GM19468 (cell line): ENCODE measurements at regions not wholly inside any gene's neighbourhood (a gene's known extent, or its start where the extent isn't known, plus 50 kb on each side); places are given as distances from the start of the nearest gene placed in this dataset.

Experiments used
- ATAC-seq: cut with Tn5 transposase; IDR thresholded peaks from one replicate; pipeline ENCODE4 v1.9.1; 2021; ENCODE audit warnings: mild to moderate bottlenecking, moderate library complexity, moderate number of reproducible peaks; ENCODE audit not compliant: unreplicated experiment; ENCODE audit errors: extremely low read depth

DNA sequence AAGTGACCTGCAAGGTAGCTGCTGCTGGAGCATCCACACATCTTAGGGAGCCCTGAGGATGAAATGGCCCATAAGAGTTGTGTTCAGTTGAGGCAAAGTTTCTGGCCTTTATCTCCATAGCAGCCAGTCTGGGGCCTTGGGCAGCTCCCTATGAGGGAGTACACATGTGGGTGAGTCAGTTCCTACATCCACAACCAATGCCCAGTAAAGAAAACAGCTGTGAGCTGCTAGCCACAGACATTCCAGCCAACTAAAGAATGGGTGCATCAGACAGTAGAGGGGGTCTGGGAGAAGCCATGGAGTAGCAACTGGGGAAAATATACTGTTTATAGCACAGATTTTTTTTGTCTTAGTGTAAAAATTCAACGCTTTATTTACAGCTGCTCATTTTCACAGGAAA lies 720.7 kb downstream of the TLE1 start:
- ATAC-seq, result no peak

DNA sequence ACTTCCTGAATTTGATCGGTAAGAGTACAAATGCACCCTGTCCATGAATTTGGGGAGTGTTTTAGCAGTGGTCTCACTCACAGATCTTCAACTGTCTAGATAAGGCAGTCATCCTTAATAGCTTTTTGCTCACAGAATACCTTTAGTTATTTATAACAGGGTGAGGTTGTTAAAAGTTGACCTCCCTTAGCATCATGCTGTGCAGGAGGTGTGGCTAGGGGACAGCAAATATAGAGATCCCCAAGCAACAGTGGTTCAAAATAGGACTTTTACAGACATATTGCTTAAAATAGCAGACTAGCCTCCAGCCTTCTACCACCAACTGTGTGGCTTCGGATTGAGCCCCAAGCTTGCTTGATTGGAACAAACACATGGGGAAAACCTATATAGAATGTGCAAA lies 724.4 kb downstream of the TLE1 start:
- no peak for ATAC-seq

DNA sequence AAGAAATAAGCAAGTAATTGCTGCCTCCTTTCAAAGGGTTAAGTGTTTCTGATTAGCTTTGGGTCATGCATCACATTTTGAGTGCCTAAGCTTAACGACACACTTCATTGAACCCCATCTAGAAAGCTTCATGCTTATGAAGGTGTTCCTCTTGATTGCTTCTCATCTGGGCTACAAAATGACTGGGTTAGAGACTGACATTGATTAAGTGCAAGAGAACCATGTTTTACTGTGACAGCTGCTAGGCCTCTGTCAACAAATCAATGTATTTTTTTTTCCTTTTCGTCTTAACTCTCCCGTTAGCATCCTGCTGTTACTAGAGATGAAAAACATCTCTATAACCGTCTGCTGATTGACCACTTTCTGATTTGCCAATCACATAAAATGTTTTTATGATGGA lies 725.0 kb downstream of the TLE1 start:
- no peak for ATAC-seq

DNA sequence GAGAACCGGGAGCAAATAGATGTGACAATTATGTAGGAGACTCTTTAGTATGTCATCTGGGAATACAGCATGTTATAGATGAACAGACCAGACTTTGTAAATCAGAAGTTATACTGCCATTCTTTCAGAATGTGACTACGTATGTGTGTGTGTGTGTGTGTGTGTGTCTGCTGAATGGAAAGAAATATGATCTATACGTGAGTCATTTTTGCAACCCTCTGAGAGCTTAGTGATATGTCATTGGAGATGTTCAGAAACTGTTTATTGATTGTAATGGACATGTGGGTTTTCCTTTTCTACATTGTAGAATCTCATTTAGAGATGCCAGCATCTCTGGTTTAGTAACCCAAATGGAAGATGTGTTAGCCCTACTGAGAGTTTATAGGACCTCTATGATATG lies 731.5 kb downstream of the TLE1 start:
- ATAC-seq, result no peak

DNA sequence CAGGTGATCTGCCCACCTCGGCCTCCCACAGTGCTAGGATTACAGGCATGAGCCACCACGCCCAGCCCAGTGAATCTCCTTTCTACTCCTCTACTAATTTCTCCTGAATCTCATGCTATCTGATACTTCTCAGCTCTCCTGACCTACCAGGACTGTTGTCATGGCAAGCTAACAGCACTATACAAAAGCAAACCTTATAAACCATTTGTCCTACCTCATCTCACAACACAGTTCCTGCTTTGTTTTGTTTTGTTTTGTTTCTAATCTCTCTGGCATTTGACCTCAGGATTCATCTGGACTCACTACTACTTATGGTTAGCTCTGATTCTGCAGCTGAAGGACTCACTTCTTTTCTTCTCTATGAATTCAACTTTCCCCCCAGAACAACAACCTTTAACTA lies 734.8 kb downstream of the TLE1 start:
- ATAC-seq, result no peak

DNA sequence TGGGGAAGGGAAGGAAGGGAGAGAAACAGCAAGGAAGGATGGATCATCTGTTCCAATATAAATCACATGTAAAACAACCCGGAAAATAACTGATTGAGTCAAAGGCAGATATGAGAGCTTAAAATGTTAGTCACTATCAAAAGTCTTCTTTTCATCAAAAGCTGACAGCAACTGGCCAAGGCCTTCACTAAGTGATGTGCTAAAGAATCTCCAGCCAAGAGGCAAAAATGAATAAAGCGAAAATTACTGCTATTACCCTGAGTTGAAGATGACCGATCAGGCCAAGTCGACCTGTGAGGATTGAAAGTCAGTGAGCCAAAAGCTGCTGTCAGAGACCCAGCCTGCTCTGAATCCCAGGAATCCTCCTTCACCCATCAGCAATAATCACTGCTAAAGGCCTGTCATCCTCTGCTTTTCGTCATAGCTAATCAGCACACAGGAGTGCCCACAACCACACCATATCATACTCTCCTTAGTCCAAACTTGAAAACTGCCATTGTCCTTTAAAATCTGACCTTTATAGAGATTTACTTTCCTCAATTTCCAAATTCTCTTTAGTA lies 736.9 kb downstream of the TLE1 start:
- no peak for ATAC-seq

DNA sequence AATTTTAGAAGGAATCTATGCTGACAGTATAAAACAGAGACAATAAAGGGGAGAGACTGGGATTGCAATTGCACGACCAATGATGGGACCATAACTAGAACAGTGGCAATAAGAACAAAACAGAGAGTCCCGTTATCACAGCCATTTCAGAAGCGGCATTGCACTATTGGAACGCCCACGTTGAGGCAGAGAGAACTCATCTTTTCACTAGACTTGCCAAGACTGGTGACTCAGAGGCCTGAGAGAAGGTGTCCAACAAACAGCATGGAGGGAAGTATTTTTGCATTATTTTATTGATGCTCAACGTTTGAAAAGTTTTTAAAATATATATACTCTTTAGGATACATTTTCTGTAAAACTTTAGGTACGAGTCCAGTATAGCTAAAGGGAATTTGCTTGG lies 737.7 kb downstream of the TLE1 start:
- ATAC-seq, result no peak

DNA sequence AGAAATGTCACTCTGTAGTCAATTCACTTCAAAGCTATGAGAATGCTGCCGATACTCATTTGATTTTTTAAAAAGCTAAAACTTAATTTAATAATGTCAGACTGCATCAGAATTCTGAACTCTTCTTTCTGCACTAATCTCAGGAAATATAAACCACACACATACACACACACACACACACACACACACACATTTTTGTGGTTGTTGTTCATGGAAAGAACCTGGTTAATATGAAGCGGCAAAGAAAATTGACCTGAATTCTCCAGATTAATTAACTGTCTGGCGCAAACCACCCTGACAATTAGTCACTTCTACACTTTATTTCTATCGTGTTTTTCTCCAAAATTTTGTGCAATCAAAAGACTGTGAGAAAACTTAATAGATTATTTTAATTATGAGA lies 740.5 kb downstream of the TLE1 start:
- no peak for ATAC-seq

DNA sequence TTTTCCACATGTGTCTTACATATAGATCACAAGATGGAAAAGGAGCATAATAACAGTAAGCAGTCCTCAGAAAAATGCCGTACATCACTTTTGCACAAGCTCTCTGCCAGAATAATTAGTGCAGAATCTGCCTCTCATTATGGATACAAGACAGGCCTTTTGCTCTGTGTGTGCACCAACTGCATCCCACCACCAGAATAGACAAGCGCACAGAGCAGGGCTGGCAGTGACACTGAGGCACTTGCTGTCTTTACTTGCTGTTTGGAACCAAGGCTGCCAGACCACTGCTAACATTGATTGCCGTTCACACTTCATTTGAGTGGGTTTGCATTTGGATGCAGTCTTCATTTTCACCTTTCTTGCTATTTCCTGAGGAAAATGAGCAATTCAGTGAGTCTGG lies 741.3 kb downstream of the TLE1 start:
- no peak for ATAC-seq

DNA sequence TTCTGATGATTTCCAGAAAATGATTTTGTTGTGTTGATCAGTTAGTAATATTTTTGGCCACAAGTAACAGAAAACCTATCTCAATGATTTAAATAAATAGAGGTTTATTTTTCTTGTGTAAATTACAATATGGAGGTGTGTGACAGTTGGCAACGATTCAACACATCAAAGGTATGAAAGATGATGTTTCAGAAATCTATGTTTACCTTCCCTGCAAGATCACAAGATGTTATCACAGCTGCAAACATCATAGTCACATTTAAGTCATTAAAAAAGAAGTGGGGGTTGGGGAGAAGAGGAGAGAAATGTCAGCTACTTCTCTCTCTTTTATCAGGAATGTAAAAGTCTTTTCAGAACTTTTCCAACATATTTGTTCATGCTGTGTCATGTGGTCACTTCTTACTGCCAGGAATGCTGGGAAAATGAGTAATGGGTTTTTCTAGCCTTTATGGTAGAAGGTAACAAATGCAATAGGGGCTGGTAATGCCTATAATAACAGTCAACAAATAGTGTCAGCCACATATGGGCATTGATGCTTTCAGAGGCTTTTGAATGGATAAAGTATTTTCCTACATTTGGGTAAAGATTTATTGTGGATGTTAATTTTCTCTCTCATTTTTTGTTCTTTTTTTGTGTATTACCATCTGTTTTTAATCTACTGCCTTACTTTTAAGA lies 742.7 kb downstream of the TLE1 start:
- ATAC-seq, result no peak

DNA sequence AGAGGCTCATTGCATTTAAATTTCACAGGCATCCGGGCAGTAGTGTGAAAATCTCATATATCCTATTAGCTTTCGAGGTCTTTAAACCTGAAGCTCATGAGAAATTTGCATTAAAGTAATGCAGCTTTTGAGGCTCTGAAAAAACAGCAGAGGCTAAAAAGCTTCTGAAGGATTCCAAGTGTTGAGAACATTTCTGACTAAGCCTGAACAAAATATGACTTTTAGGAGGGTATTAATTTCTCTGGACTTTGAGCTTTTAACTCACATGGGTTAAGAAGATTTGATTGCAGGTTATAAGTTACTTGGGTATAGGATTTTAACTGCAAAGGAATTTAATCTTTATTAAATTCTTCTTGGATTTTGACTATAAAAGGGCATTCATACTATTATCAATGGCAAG lies 743.9 kb downstream of the TLE1 start:
- ATAC-seq, result no peak

DNA sequence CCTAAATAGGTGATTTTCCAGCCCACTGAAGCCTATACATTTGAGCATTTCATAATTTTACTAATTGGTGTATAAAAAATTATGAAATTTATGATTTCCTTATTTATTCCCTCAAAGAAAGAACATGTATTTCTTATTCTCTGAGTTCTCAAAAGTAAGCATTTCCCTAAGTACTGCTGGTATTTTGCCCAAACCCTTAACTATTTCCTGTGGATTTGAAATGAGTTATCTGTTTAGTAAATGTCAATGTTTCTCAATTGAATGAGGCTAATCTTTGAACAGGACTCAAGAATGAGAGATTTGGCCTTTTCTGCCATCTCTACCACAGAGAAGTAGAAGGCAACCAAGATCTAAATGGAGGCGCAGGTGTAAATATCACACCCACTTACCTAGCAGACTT lies 751.7 kb downstream of the TLE1 start:
- ATAC-seq, result no peak

DNA sequence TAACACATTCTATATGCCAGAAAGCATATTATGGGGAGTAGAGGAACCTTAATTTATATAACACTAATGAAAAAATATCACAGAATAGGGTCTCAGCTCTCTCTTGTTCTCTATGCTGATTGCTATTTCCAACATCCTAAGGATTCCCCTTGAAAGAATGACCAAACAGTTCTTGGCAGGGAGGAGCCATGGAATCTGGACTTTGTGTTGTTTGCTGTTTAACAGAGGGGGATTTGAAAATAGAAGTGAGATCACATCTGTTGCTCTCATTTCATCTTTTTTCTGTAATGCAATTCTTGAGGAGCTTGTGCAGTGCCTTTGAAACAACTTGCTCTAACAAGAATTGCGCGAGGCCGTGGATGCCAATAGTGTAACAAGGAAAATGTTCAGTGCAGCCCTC lies 755.3 kb downstream of the TLE1 start:
- no peak for ATAC-seq

DNA sequence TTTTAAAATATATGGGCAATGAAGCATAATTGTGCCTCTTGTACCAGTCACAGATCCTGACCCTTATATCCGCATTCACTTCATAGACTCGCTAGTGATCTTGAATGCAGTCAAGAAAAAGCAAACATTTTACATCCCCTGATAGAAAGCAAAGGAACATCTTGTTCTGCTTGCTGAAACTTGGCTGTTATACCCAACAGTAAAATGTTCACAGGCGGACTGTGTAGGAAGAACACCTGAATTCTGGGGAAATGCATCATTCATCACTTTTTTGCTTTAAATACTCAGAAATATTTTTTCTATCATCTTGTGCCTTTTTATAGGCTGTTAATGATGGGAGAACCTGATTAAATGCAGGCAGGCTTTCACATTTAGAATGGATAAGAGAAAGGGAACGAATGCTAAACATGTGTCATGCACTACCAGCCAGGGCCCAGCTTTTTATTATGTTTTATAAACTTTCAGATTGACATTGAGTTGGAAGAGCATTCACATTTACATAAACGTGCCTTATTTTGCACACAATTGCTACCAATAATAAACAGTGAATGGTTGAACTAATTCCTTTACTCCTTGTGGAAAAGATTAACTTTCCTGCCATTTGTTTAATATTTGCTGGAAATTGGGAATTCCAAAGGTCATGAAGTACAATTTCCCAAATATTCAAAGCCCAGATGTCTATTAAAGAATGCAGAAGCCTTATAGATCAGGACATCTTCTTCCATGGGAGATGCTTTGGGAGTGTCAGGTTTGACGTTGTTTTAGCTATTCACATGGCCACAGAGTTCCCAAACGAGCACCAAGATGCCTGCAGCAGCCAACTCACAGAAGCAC lies 756.2 kb downstream of the TLE1 start:
- ATAC-seq, result no peak

DNA sequence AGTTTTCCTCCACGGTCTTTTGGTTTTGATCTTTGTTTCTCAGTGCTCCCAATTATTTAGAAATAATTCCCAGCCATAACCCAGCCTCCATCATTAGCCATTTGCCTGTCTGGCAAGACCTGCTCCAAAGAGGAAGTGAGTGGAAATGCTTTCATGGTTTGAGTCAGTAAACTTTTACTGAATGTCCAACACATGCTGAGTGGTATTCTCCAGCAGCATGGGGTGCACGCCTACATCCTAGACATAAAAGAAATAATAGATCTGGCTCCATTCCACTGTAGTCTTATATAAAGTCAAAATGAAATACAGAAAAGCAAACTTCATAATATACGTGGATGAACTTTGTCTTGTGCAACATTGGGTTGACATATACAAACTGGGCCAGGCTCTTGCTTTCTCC lies 757.2 kb downstream of the TLE1 start:
- no peak for ATAC-seq

DNA sequence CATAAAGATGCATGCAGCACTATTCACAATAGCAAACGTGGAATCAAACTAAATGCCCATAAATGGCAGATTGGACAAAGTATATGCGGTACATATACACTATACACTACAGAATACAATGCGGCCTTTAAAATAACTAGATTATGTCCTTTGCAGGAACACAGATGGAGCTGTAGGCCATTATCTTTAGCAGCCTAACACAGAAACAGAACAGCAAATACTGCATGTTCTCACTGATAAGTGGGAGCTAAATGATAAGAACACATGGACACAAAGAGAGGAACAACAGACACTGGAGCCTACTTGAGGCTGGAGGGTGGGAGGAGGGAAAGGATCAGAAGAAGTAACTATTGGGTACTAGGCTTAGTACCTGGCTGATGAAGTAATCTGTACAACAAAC lies 758.2 kb downstream of the TLE1 start:
- ATAC-seq, result no peak

DNA sequence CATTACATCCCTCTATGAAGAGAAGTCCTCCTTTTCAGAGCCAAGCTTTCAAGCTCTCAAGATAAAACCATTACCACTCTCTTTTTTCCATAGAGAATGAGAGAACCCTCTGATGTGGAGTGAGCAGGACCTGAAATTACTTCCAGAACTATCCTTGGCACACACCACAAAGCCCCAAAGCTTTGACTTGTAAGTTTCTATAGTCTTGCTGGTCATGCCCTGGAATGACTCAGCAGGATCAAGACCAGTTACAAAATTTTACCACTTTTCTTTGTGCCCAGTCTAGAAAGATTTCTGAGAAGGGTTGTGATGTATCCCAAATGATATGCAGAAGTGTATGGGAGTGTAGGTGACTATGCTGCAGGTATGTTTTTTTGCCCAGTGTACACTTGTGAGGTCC lies 760.6 kb downstream of the TLE1 start:
- no peak for ATAC-seq

DNA sequence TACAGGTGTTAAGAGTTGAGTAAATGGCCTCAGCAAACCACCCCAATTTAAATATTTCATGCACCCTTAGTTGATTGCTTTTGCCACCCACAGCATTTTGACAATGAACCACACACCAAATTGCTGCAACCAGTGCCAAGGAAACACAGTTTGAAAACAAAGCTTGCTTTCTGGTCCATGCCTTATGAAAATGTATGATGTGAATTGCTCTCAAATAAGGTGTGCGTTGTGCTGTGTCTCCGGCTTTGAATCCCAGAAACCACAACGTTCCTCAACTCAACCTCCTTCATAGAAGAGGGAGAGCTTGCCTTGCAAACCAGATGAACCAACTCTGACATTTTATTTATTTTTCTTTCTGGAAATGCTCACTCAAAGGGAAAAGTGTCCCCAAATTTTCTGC lies 762.7 kb downstream of the TLE1 start:
- ATAC-seq, result no peak

DNA sequence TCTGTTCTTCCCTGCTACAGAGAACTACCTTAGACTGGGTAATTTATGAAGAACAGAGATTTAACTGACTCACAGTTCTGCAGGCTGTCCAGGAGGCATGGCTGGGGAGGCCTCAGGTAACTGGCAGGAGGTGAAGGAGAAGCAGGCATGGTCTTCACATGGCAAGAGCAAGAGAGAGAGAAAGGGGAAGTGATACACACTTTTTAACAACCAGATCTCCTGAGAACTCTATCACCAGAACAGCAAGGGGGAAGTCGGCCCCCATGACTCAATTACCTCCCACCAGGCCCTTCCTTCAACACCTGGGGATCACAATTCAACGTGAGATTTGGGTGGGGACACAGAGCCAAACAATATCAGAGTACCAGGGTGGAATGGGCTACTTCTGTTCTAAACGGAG lies 766.8 kb downstream of the TLE1 start:
- no peak for ATAC-seq

DNA sequence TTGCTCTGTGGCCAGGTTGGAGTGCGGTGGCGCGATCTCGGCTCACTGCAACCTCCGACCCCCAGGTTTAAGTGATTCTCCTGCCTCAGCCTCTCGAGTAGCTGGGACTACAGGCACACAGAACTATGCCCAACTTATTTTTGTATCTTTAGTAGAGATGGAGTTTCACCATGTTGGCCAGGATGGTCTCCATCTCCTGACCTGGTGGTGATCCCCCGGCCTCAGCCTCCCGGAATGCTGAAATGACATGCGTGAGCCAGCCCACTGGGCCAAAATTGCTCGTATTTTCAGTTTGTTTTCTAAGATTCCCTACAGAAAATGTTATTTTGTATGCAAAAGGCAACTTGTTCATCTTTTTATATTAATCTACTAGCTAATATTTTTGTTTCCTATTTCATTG lies 782.6 kb downstream of the TLE1 start:
- ATAC-seq, result no peak

DNA sequence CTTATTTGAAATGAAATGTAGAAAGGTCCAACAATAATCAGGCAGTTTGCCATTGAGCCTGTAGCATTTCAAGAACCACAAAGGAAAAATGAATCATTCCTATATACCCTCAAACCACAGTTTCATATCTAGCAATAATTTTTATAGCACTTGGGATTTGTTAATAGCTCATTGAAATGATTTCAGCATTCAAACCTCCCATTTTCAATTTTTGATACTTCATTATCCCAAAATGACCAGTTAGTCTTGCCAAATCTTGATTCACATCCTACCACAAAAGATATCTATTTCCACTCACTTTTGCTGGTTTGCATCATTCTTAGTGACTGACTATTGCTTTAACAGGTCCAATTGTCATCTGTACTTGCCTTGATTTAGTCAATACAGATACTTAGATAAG lies 790.1 kb downstream of the TLE1 start:
- no peak for ATAC-seq

DNA sequence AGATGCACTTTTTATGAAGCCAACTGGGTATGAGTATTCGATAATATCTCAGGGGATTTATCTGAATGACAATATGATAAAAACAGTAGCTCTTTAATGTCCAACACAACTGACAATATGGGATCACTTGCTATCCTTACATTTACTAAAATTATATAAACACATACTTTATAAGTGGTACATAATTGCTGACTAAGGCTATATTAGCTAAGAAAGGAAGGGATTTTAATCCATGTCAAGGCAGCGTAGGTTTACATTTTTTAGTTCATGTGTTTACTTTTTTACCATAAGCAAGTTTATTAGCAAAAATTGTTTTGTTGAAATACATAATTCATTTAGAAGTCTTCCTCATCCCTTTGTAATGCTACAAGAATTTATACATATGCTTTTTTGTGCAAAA lies 796.2 kb downstream of the TLE1 start:
- no peak for ATAC-seq
